HG03520 (cell line): ENCODE measurements at regions not wholly inside any gene's neighbourhood (a gene's known extent, or its start where the extent isn't known, plus 50 kb on each side); places are given as distances from the start of the nearest gene placed in this dataset.
"Not testable (repeated sequence)": the region's sequence is repeated elsewhere in the genome, so short reads cannot be mapped to it uniquely, and the experiment has no call there.

Source experiments
- ATAC-seq: cut with Tn5 transposase; IDR thresholded peaks from one replicate; pipeline ENCODE4 v1.9.1; 2021; ENCODE audit warnings: mild to moderate bottlenecking, moderate library complexity; ENCODE audit not compliant: unreplicated experiment

DNA sequence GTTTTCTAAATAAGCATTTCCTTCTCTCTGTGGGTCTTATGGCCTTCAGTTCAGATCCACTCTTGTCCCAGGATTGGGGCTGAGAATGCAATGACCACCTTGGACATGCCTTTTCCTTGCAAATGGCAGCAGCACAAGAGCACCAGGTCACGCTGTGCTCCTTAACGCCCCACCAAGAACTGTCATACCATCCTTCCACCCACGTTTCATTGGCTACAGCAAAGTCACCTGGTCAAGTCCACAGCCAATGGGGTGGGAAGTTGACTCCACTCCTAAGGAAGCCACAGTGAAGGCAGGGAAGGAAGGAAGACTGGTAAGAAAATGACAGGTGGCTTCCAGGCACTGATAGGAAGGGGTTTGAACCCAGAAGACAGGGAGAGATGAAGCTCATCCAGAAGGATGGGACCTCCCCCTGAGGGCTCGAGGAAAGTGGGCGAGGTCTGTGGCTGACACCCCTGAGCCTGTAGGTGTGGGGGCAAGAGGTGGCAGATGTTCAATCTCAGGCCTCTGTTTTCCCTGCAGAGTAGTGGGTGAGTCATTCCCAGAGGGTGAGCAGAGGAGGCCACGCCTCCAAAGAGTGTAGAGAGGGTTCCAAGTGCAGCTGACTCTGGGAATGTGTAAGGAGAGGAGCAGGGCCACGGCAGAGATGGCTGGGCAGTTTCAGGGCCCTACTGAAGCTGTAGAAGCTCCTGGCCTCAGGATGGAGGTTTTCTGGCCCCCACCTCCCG lies 113.5 kb upstream of the VRK1 start:
- ATAC-seq = no peak

DNA sequence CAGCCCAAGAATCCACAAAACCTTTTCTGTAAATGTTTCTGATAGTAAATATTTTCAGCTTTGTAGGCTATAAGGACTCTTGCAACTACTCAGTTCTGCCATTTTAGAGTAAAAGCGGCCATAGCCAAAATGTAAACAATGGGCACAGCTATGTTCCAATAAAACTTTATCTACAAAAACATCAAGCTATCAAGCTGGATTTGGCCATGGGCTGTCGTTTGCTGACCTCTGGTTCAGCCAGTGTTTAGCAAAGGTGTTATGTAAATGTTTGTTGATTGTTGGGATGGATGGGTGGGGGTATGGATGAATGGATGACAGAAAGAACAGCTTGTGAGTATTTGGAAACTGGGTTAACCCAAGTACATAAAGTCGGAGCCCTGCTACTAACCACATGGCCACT lies 111.1 kb upstream of the VRK1 start:
- ATAC-seq = no peak

DNA sequence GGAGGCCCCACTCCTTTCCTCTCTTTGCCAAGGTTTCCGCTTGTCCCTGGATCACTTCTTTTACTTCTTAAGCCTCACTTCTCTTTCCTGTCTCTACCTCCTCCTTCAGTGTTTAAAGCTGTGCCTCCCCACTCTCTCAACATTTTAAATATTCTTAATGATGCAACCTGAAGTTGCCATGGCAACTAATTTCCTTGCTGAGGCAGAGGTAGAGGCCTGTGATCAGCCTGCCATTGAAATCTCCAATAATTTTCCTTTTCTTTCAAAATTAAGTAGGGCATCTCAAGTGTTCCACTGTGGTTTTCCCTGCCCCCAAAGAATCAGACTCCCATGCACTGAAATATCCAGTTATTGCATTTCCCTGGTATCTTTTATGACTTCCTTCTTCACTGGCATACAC lies 108.6 kb upstream of the VRK1 start:
- no peak for ATAC-seq

DNA sequence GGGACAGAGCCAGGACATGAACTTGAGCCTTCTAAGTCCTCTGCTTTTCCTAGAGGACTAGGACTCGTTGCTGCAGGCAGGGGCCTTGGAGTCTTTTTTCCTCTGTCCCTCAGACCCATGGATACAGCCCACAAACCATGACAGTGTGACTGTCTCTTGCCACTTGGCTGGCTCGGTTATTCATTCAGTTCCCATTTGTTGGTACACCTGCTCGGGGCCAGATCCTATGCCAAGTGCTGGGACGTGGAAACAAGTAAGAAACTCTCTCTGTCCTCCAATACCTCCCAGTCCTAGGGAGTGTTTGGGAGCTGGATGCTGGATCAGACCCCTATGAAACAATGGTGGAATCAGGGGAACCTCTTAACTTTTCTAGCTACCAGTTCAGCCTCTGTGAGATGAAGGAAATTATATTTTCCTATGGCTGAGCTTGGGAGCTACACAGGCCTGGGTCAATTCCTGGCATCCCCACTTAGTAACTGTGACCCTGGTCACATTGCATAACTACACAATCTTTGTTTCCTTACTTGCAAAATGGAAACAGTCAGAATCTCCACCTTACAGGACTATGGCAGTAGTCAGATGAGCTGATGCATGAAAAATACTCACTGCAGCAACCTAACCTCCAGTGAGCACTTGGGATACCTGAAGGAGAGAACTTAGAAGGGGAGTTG lies 106.3 kb upstream of the VRK1 start:
- ATAC-seq = no peak

DNA sequence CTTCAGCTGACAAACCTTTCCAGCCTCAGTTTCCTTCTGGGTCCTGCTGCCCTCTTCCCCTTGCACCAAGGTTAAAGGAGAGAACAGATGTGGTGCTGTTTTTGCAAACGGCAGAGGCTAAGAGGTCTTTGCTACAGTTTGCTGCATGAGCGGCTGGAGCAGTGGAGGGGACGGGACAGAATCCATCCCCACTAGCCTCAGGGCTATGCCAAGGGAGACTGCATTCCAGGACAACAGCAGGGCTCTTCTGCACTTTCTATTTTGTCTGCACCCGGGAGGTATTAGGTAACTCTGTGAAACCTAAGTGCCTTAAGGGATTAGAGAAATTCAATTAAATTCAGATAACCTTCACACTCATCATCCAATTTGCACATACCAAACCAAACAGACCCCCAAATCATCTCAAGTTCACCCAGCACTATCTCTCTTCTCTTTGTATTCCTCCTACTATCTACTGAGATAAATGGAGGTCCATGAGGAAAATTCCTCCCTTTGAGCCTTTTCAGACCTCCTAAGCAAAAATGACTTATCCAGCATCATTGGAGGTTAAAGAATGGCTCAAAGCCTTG lies 103.8 kb upstream of the VRK1 start:
- no peak for ATAC-seq

DNA sequence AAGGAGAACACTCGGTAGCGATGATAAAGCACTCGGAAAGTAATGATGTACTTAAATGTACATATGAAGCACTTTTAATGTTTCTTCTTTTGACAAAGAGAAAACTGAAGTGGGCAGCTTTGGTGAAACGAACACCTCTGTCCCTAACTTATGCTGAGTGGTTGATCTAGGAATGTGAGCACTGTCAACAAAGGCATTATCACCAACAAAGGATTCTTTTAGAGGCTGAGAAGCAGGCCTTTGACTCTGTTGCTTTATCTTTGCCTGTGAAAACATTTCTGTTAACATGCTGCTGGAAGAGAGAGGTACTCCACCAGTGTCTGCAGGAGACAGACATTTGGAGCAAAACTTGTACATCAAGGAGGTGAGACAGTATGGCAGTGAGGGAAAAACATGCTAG lies 103.2 kb upstream of the VRK1 start:
- ATAC-seq = no peak

DNA sequence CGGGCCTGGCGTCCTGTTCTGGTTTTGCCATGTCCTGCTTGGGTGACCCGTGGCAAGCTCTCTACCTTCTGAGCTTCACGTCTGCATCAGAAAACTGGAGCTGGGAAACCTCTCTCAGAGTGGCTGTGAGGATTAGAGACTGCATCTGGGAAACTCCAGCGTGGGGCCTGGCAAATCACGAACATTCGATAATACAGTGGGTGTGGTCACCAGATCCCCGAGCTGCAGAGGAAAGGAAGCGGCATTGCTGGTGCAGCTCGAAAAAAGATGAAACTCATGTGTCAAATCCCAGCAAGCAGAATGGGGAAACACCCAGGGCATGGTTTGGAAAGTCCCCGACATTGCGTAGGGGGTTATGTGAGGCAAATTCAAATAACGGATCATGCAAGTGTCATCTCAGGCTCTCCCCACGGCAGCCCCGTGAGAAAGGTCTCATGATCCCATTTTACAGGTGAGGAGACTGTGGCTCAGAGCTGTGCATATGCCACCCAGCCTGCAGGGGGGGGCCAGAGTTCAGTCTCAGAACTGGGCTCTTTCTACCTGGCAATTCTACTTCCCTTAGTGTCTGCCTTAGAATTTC lies 98.1 kb upstream of the VRK1 start:
- ATAC-seq = no peak

DNA sequence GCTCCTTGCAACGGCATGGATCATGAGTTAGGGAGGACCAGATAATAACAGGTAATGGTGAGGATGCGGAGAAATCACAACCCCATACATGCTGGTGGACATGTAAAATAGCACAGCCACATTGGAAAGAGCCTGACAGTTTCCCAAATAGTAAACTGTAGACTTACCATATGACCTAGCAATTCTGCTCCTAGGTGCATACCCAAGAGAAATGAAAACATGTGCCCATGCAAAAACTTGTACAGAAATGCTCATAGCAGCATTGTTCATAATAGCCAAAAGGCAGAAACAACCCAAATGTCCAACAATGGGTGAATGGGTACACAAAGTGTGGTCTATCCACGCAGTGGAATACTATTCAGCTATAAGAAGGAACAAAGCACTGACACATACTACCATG lies 97.5 kb upstream of the VRK1 start:
- ATAC-seq = no peak

DNA sequence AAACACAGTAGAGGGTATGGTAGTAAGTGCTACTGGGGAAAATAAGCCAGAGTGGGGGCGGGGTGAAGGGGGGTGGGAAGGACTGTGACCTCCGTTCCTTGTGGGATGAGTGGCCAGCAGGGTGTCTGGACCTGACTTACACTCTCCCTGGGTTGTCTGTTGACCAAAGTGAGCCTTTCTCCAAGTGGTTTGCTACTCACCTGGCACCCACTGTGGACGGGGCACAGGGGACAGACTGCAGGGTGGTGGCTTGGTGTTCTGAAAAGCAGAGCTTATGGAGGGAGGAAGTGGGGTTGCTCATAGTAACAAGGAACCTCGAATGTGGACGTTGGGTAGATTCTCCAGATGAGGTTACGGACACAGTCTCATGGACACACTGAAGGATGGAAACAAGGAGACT lies 94.4 kb upstream of the VRK1 start:
- no peak for ATAC-seq

DNA sequence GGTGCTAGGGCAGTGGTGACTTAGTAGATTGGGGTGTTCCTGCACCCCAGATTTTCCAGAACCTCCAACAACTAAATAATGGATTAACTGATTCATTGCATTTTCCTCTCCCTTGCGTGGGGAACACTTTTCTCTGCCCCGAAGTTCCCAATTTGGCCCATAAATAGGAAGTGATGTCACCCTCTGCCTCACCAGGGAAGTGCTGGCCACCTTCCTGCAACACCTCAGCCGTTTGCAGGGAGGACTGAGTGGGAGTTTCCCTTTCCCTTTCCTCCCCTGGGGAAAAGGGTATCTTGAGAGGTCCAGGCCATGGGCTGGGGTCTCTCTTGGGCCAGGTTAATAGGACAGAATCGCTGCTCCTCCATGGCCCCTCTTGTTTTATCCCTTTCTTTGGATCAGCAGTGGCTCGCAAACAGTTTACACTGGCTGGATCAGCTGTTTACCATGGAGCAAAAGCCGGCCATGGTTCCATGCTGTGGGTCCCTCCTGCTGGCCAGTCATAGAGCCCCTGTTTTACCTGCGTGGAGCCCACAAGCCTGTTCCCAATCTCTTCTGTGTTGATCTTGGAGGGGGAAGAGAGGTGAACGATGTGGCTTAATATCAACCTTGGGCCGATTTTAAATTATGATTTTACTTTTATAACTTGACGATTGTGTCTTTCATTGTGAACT lies 91.6 kb upstream of the VRK1 start:
- ATAC-seq = no peak

DNA sequence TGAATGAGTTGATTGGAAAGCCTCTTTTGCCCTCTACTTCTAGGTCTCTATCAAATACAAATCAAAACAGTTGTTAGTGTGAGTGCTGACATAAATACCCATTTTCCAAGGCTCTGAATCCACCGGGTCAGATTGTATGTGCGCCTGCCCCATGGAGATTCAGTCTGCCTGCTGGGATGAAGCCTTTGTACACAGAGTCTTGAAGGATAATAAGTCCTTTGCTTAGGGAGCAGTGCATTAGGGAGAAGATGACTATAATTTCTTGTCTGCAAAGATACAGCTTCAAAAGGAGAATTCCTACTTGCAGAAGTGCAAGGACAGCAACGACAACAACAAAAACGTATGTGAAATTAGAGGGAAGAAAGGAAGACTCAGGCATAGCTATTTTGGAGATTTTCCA lies 90.3 kb upstream of the VRK1 start:
- ATAC-seq = no peak

DNA sequence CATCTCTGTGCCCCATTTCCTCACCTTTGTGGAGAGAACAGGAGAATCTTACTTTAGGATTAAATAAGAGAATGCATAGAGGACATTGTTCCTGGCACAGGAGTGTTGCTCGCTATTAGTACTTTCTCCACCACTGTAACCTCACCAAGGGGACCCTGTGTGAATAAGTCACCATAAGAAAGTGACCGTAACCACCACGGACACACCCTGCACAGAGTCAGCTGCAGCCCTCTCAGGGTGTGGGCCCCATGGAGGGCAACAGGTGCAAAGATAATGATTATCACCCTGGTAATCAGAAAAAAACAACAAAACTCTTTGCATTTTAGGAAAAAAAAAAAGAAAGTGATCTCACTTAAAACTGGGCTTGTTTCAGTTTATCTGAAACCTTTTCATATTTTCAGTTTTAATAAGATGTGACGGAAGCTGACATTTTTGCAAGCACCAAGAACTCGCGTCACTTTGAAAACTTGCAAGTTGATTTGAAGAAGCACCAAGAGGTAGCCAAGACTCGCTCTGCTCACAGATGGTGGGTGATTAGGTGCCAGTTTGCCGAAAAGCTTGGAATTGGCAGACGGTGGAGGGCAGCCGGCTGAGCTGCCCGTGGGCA lies 87.0 kb upstream of the VRK1 start:
- no peak for ATAC-seq

DNA sequence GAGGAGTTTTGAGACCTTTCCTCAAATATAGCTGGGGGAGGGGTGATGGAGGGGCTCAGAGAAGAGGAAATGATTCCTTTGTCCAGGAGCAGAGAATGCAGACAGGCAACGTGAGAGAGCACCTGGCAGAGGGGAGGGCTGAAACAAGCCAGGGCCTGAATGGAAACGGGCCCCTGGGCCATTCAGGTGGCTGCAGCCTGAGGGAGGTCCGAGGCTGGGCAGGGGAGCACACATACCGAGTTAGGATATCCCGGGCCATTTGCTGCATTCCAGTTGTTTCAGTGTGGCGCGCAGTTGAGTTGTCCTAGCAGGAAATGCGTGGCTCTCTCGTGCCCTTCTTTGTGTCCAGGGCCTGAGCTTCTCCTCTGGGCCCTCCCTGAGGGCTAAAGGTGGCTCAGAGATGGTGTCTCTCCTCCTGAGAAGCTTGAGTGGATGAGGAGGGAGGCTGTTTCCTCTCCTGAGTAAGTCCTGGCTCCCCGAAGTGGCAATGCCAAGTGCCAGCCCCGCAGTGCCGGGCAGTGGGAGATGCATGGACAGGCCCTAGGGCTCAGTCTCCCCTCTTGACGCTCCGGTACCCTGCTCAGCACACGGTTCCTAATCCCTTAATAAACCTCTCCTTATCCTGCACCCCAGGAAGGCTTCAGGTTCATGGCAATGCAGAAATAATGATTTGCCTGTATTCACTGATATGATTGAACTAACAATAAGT lies 85.5 kb upstream of the VRK1 start:
- no peak for ATAC-seq

DNA sequence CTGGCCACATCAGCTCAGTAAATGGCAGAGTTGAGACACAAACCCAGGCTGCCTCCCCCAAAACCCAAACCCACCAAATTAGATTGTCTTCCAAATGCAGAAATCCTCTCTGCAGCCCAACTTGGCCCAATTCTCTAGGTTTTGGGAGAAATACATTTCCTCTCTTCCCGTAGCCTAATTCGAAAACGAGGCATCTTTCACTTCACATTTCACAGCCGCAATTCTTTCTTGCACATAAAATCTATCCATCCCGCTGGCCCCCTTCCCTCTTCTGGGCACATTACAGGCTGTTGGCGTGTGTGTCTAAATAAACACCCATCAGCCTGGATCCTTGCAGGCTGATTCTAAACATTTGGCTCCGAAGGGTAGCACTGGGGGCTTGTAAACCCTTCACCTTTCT lies 83.8 kb upstream of the VRK1 start:
- ATAC-seq = no peak

DNA sequence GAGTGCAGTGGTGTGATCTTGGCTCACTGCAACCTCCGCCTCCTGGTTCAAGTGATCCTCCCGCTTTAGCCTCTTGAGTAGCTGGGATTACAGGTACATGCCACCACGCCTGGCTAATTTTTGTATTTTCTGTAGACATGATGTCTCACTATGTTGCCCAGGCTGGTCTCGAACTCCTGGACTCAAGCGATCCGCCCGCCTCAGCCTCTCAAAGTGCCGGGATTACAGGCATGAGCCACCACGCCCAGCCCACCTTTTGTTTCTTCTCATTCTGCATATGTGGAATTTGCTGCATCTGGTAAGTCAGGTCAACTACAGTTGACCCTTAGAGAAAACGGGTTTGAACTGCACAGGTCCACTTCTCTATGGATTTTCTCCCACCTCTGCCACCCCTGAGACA lies 82.6 kb upstream of the VRK1 start:
- not testable (repeated sequence) for ATAC-seq

DNA sequence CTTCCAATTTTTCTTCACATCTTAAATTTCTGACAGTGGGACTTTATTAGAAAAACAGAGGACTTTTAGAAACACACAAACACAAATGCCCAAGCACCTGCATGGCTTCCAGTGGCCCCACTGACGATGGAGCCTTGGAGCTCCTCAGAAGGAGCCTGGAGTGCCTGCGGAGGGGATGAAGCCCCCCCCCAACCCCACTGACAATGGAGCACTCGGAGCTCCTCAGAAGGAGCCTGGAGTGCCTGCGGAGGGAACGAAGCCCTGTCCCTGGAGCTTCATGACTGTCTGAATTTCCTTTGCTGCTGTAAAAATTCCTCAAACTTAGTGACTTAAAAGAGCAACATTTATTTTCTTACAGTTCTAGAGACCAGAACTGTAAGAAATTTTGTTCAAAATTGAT lies 80.1 kb upstream of the VRK1 start:
- no peak for ATAC-seq

DNA sequence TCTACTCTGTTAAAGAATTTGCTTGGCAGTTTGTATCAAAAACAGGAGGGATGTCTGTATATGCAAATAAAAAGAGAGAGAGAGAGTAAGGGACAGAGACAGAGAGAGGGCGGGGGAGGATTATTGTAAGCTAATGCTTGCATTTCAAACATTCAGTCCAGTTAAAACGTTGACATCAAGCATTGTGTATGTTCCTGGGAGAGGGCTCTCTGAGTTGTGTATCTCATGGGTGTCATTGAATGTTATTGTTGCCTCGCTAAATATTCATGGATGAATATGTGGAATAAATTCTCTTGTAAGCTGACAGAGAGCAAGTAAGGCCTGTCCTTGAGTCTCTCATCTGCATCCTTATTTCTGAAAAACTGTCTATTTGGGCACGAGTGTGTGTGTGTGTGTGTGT lies 78.8 kb upstream of the VRK1 start:
- ATAC-seq = no peak

DNA sequence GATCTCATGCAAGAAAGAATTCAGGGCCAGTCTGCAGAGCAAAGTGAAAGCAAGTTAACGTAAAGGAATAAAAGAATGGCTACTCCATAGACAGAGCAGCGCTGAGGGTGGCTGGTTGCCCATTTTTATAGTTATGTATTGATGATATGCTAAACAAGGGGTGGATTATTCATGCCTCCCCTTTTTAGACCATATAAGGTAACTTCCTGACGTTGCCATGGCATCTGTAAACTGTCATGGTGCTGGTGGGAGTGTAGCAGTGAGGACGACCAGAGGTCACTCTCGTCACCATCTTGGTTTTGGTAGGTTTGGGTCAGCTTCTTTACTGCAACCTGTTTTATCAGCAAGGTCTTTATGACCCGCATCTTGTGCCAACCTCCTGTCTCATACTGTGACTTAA lies 76.5 kb upstream of the VRK1 start:
- not testable (repeated sequence) for ATAC-seq

DNA sequence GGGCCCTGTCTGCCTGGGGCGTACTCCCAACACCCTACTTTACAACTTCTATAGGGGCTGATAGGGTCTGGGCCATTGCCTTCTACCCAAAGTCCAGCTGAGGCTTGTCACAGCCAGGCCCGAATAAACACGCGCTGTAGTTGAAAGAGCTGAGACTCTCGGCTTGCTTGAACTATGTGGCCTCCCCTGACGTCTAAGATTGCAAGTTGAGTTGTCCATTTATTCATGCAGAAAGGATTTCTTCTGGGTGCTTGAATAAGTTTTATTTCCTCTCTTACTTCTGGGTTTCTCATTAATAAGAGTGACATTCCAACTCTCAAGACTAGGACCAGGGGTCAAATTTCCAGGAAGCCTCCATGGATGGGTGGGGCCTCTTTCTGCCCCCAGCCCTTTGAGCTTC lies 74.4 kb upstream of the VRK1 start:
- no peak for ATAC-seq

DNA sequence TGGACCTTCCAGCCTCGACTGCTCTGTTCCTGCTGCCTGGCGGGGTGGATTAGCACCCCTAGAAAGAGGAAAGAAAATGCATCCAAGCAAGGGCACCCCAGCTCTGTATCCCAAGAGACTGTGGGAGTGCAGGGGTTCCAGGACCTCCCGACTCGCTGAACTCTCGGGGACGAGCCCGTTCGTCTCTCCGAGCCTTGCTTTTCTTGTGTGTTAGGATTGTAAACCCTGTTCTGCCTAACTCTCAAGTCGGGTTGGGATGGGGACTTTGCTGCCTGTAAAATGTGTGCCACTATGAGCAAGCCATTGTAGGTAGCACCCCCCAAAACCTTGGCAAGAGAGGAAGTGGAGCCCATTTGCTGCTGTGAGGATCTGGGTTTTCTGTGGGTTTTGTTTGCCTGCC lies 73.2 kb upstream of the VRK1 start:
- no peak for ATAC-seq

DNA sequence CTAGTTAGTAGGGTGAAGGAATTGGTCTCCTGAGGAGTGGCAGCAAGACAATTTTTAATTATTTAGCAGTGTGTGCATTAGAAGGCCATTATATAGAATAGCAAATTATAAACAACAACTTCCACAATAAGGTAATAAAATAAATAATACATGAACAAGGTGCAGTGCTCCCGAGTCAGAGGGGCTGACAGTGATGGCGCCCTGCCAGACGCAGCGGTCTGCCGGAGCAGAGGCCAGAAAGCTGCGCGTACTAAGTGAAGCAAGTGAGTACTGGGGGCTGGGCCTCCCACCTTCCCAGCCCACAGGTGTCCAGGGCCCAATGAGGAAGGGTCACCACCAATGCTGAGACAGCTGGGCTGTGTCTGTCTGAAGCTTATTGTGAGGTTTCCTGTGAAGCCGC lies 72.0 kb upstream of the VRK1 start:
- ATAC-seq = no peak
